ENCODE measurements at regions not wholly inside any gene's neighbourhood (a gene's known extent, or its start where the extent isn't known, plus 50 kb on each side); places are given as distances from the start of the nearest gene placed in this dataset.

DNA sequence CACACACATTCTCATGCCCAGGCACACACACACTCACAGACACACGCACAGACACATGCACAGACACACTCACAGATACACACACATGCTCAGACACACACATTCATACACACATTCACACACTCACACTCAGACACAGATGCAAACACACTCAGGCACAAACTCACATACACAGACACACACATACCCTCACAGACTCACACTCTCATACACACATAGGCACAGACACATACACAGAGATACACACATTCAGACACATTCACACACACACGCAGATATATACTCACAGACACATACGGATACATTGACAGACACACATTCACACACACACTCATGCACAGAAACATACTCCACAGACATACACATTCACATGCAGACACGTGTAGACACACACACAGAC lies 89.6 kb downstream of the RBFOX3 start:
- DNase-seq (ENCODE audit: low read depth) = no peak

DNA sequence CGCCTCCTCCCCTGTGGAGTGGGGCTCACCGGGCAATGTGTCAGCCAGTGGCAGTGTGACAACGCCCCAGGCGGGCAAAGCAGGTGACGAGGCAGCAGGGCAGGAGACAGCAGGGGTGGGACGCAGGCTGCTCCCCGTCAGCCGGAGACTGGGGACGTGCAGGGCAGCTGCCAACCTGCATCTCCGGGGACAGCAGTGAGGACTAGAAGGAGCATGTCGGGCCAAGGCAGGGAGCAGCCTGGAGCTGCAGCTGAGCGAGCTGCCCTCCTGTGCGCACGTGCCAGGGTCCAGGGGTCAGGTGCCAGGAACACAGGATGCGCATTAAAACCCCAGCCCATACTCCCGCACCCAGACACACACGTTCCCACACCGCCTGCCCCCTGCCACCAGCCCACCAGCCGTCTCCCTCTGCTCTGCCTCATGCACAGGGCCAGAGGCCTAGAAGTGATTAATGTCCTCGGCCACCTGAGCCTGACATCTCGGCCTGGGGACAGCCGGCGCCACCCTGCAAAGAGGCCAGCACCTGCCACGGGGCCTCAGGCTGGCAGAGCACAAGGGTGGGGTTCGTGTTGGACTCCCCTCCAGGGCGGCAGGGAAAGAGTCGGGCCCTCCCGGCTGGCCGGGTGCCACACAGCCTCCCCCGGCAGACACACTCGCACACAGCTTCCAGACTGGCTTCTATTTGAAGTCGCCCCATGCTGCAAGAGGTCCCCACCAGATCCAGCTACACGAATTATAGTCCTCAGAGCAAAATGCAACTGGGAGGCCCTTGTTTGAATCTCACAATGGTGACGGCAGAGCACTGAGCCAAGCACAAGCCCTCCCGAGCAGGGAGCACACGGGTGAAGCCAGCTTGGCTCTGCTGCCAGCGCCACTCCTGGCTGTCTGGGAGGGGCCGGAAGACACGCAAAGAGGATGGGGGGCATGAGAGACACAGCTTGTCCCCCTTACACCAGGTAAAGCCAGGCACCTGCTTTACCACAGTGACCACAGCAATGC lies 90.4 kb downstream of the RBFOX3 start:
- DNase-seq (ENCODE audit: low read depth) = no peak

DNA sequence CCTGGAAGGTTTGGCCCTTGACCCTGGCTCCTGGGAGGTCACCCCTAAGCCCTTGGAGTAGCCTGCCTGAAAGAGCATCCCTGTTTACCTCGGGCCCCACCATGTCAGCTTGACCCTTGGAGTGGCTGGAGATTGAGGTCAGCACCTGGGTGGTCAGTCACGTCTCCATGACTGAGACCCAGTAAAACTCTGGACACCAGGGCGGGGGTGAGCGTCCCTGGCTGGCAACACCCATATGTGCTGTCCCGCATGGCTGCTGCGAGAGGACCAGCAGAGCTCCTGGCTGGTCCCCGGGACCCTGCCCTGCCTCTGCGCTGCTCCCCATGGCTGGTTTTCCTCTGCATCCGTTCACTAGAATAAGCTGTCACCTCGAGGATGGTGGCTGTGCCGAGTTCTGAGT lies 91.2 kb downstream of the RBFOX3 start:
- no peak for DNase-seq (ENCODE audit: low read depth)

DNA sequence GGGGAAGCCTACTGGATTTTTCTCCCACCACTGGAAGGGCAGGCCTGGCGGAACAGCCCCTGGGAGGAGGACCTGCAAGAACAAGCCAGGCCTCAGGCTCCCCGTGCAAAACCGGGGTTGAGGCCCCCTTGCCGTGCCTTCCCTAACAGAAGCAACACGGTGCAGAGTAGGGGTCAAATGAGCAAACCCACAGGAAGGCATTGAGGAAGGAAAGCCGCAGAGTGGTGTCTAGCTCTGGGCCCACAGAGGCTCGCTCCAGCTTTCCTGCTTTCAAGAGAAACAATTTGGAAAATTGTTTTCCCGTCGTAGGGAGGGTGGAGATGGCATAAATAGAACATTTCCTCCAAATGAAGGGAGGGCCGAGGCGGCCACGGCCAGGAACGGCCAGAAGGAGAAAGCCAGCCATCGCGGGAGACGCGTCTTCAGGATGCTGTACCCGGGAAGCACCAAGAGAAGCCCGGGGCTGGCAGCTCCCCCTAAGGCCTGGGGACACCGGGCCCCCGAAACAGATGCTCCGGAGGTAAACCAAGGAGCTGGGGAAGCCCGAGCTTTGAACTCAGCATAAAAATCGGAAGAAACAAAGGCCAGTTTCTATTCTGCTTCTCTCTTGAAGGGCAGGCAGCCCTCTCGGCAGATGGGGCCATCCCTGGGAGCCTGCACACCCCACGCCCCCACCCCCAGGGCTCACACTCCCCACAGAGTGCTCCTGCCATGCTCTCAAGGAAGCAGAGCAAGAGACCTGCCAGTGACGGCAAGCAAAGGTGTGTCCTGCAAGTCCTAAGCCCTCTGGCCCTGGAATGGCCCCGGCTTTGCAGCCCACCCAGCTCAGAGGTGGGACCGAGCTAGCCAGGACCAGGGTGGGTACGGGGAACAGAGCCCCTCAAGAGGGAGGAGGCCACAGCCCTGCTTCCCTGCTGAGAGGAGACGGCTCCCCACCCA lies 92.0 kb downstream of the RBFOX3 start:
- DNase-seq (ENCODE audit: low read depth) = no peak

DNA sequence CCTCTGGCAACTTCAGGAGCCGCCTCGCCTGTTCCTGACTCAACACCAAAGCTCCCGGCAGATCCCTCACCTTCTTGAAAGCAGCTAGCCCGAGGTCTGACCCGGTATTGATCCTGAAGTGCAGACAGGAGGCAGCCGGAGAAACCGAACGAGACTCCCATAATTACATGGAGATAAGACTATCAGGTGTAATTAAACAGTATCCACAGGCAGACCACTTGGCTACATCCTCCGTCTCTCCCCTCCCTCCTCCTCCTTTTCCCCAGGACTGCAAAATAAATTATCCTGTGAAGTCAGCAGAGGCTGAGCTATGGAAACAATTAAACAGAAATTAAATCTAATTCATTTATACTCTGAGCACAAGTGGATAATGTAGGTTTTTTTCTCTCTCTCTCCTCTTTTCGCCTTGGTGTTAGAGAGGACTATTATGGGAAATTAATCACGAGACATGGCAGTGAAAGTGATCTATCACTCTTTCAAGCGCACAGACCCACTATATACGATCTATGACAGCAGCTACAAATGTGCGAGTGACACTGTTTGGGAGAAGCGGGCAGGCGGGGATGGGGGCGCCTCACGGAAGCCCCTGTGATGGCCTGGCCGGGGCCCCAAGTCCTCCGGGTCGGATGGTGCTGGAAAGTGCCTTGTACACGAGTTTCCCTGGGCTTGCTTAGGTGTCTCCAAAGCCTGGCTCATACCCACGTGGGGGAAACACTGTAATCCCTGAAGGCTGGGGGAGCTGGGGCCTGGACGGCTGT lies 92.8 kb downstream of the RBFOX3 start:
- DNase-seq (ENCODE audit: low read depth) = no peak

DNA sequence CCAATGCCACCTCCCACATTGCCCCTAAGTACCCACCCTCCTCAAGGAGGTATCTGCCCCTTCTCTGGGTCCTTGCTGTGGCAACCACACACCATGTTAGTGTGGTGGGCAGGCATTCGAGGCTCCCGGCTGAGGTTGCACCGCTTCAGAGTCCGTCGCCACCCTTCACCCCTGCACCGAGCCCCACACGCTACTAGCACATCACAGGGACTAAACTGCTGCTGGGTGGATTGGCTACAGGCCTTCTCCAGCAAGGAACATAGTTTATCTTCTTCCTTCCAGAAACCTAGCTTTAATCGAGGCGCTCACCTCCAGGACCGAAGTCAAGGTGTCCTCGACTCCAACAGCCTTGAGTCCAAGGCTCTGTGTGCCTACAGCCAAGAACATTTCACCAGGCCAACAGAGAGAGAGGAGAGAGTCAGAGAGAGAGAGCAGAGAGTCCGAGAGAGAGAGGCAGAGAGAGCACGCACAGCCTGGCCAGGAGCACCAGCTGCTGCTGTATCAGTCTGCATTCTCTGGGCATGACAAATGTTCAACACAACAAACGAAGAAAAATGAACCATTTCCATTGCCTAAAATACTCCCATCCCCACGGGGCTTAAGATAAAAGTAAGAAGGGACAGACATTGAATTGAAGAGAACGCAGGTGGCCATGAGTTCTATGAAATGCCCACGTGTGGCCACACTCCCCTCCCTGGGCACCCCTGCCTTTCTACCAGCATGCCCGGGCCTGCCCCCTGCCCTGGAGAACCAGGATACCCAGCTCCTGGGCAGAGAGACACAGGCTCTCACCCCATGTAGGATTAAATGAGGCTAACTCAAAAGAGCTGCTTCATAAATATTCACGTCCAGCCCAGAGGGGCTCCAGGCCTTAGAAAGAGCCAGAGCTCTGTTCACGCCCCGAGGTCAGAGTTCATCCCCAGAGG lies 94.9 kb downstream of the RBFOX3 start:
- DNase-seq (ENCODE audit: low read depth) = no peak

DNA sequence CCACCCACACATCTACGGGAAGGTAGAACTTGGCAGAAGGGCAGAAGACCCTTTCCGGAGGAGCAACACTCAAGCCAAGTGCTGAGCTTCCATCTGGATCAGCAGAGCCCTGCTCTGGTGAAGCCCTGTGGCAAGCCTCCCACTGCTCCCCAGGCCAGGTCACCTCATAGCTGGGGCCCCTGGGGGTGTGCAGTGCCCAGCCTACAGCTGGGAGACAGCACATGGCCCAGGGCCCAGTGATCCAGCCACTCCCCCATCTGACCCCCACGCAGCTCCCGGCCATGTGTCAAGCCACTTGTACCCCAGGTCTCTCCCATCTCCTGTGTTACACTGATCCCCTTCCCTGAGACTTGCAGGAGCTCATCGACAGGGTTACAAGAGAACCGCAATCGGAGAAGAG lies 95.7 kb downstream of the RBFOX3 start:
- no peak for DNase-seq (ENCODE audit: low read depth)

DNA sequence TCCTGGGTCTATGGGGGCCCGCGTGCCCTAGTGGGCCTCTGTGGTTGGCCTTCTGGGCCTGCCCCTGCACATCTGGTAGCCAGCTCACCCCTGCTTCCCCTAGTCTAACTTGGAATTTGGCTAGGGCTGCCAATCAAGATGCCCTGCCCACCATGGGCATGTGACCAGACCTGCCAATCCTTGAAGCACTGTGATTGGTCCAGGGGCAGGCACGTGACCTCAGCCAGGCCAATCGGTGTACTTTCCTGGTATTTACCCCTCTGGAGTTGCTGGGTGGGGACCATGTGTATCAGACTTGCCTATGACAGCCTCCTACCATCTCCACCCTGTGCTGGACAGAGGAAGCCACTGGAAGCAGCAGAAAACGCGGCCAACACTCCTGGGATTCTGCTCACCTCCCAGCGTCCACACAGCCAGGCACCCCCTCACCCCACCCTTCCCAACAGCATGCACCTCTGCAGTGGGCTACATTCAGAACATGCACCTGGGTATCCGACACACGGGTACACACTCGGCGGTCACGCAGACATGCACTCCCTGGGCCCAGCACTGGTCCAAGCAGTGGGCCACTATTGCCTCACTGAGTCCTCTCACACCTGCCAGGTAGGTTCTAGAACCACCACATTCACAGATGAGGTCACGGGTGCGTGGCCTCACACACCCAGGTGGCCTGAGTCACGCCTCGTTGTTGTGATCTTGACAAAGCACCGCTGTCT lies 96.9 kb downstream of the RBFOX3 start:
- no peak for DNase-seq (ENCODE audit: low read depth)

DNA sequence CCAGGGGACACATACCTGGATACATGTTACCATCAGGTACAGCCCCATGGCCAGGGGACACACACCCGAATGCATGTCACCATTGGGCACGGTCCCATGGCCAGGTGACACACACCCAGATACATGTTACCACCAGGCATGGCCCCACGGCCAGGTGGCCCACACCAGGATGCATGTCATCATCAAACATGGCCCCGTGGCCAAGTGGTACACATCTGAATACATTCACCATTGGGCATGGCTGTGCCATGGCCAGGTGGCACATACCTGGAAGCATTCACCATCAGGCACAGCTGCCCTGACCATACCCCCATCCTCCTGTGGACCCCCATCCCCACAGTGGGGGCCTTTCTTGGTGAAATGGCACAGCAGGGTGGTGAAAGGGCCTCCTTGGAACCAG lies 97.6 kb downstream of the RBFOX3 start:
- no peak for DNase-seq (ENCODE audit: low read depth)

DNA sequence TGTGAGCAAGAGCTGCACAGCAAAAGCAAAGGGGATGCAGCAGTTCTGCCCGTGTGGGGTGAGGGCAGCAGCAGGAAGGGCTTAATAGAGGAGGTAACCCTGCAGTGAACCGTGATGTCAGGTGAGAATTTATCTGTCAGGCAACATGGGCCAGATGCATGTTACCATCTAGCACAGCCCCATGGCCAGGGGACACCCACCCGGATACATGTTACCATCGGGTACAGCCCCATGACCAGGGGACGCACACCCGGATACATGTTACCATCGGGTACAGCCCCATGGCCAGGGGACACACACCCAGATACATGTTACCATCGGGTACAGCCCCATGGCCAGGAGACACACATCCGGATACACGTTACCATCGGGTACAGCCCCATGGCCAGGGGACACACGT lies 99.4 kb downstream of the RBFOX3 start:
- DNase-seq (ENCODE audit: low read depth) = no peak

DNA sequence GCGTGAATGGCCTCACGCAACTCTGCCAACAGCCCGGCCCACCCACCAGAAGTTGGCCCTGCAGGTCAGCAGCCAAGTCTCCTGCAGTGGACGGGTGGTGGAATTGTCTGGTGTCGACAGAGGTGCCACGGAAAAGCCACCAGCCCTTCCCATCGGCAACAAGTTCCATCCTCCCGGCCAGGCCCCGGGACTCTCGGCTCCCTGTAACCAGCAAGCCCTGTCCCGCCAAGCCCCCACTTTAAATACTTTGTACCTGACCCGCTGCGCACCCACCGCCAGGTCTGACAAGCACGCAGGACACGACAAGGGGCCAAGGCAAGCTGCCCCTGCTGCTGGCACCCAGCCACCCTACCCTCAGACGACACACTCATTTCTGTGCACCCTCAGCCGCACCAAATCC lies 100.8 kb downstream of the RBFOX3 start:
- no peak for DNase-seq (ENCODE audit: low read depth)

DNA sequence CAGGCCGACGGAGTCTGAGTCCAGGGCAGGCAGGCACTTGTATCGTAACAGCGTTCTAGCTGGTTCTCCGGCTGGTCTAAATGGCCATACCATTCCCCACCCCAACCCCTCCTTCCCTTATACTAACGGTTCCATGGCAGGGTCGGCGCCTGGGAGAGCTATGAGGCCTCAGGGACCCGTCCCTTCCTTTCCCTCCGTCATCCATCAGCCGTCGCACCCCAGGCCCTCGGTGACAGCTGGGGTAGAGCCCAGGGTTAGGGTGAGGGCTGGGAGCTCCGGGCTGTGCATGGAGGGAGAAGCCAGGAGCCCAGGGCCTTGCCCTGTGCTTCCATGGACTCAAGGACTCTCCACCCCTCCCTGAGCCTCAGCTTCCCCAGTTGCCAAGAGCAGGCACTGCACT lies 101.4 kb downstream of the RBFOX3 start:
- DNase-seq (ENCODE audit: low read depth) = no peak

DNA sequence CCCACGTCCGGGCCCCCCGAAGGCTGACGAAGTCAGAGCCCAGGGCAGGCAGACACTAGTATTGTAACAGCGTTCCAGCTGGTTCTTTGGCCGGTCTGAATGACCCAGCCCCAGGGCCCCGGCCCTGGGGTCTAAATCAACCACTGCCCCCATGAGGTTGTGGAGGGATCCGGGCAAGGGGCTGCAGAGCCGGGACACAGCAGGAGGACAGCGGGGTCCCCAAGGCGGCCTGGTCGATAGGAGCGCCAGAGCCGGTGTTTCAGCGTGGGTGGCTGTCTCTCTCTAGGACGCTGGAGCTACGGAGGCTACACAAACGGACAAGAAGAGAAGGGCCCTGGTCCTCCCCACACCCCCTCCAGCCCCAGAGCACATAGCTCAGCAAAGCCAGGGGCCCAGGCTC lies 101.8 kb downstream of the RBFOX3 start:
- no peak for DNase-seq (ENCODE audit: low read depth)

DNA sequence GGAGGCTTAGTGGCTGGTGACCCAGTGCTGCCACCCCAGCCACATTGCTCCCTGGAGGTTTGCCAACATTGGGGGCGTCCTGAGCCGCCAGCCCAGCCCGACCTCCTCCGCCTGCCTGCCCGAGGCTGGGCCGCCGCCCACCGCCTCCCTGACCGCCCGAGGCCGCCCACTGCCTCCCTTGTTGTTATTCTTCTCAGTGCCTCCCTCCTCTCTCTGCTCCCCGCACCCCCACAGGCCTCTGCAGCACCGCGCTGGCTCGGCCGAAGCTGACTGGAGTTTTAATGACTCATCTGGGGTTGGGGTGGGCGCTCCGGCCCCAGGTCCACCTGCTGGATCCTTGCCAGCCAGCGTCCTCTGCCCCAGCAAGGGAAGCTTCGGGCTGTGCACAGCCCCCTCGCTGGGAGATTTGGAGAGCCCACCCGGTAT lies 102.5 kb downstream of the RBFOX3 start:
- no peak for DNase-seq (ENCODE audit: low read depth)

DNA sequence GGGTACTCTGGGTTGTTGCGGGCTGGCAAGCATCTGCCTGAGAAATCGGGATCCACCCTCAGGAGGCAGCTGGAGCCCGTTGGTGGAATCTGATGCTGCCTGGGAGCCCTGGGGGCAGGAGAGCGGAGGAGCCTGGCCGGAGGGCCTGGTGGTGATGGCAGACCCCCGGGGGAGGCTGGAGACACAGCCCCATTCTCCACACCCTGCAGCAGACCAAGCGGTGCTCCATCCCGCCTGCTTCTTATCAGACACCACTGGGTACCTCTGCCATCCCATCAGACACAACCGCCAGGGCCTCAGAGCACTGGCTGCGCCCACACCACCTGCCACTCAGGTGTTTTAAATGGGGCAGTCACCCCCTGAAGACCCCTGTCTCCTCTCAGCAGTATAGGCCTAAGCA lies 103.9 kb downstream of the RBFOX3 start:
- no peak for DNase-seq (ENCODE audit: low read depth)

DNA sequence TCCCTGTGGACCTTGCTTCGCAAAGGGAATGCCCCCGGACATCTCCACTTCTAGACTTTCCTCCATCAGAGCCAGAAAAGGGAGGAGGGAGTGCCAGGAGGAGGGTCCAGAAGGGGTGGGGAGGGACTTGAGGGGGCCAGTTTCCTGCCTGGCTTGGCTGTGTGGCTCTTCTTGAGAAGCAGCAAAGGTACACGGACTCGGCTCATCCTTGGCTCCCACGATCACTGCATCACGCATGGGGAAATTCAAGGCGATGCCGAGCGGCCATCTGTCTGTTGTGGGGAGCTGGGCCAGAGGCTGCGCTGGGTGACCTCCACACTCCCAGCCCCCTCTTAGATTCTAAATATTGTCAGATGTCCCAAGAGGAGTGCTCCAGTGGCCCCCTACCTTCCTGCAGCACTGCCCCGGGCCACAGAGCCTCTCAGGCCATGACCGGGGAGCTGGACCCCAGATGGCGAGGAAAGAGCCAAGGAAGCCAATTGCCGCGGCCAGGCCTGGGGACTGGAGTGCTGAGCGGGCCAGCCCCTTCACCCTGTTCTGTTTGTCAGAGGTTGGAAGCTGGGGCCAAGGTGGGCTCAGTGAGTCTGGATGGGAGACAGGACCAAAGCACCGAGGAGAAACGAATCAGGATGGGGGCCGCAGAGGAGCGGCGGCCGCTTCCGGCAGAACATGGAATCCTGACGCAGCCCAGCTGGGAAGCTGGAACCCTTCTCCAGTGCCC lies 104.5 kb downstream of the RBFOX3 start:
- DNase-seq (ENCODE audit: low read depth) = no peak

DNA sequence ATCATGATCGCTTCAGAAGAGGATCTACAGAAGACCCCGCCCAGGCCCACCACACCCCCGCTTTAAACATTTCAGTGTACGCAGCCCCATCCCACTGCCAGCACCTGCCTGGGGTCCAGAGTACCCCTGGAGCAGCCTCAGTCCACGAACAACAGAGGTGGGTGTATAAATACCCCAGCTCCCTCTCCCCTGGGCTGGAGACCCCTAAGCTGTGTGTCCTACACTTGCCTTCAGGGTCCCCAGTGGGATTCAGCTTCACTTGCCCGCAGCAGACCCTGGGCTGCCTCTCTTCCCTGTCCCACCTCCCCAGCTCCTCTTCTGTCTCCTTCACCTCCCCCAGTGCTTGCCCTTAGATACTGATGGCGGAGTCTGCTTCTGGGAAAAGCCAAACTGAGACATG lies 105.7 kb downstream of the RBFOX3 start:
- DNase-seq (ENCODE audit: low read depth) = no peak

DNA sequence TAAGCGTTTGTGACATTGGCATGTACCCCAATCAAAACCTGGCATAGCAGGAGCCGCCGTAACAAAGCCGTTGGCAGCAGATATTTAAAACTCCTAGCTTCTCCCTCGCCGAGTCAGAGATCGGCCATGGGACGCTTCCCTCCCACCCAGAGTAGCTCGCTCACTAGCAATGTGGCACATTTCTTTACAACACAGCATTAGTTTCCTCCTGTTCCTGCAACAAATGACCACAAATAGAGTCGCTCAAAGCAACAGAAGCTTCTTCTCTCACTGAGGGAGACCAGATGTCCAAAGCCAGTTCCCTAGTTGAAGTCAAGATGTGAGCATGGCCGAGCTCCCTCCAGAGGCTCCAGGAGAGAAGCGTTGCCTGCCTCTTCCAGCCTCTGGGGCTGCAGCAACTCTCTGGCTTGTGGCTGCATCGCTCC lies 106.7 kb downstream of the RBFOX3 start:
- DNase-seq (ENCODE audit: low read depth) = no peak

DNA sequence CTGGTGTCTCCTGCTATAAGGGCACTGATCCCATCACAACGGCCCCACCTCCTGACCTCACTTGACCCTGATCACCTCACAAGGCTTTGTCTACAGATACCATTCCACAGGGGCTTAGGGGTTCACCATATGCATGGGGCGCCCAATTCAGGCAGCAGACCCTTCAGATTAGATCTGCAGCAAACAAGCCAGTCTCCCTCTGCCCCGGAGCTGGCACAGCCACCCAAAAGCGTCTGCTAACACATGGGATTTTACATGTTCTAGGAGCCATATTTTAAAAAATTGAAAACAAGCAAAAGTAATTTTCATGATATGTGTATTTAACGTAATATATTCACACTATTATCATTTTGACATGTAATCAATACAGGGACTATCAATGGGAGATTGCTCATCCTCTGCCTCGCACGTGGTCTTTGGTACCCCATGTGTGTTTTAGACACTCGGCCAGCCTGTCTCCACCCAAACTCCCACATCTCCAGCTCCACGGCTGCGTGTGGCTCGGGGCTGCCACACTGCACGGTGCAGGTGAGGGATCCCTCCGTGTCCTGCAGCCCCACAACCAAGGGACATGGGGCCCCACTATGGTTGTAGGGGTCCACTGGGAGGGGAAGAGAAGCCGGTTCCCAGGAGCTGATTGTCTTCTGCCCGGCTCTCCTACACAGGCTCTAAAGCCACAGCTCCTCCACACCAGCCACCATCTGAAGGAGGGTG lies 107.6 kb downstream of the RBFOX3 start:
- DNase-seq (ENCODE audit: low read depth) = no peak

Data from EH (cell line).